K562 (cell line): ENCODE measurements at regions not wholly inside any gene's neighbourhood (a gene's known extent, or its start where the extent isn't known, plus 50 kb on each side); places are given as distances from the start of the nearest gene placed in this dataset.
A peak's percentile ranks its signal among the peaks of the same experiment; 100 is the strongest.

ENCODE experiments used
- ELF4 ChIP-seq: fragments of 450-650 bp; formaldehyde crosslinking; IDR thresholded peaks from 2 replicates; pipeline ENCODE4 v1.4.0; 2022; ENCODE audit warnings: missing genetic modification characterization
- HLTF ChIP-seq: fragments of 450-650 bp; IDR thresholded peaks from 2 replicates; pipeline ENCODE4 v1.6.1; 2016
- ILK ChIP-seq: fragments of 450-650 bp; IDR thresholded peaks from 2 replicates; pipeline ENCODE4 v1.6.1; 2016; ENCODE audit warnings: missing genetic modification characterization, low read depth, mild to moderate bottlenecking, missing compliant biosample characterization, moderate library complexity, borderline replicate concordance
- KDM4B ChIP-seq, 2 experiments: fragments of 450-650 bp in 1 of 2; sonication (generic) in 1 of 2; IDR thresholded peaks; 2 replicates each; pipeline ENCODE4 v1.6.1; 2016 to 2017; ENCODE audit warnings: borderline replicate concordance in 2 of 2, antibody characterized with exemption in 1 of 2, low read depth in 1 of 2, mild to moderate bottlenecking in 1 of 2
- NCOA4 ChIP-seq: fragments of 450-650 bp; IDR thresholded peaks from 2 replicates; pipeline ENCODE4 v1.6.1; 2018; ENCODE audit warnings: mild to moderate bottlenecking; ENCODE audit not compliant: partially characterized antibody
- POLR2G ChIP-seq: fragments of 200-400 bp; formaldehyde crosslinking; IDR thresholded peaks from 2 replicates; pipeline ENCODE4 v1.6.1; 2017; ENCODE audit warnings: low read depth, mild to moderate bottlenecking, antibody characterized with exemption, low read length, moderate library complexity
- PTTG1 ChIP-seq: fragments of 450-650 bp; IDR thresholded peaks from 2 replicates; pipeline ENCODE4 v1.6.1; 2016; ENCODE audit warnings: low read depth, mild to moderate bottlenecking, missing genetic modification characterization, missing compliant biosample characterization
- RNF2 ChIP-seq: sonication (generic); IDR thresholded peaks from 2 replicates; pipeline ENCODE4 v1.6.1; 2016
- SLC30A9 ChIP-seq: fragments of 250-450 bp; sonication (Bioruptor Pico); IDR thresholded peaks from 2 replicates; pipeline ENCODE4 v1.8.0; 2022; ENCODE audit warnings: mild to moderate bottlenecking, moderate library complexity
- SMARCE1 ChIP-seq: fragments of 450-650 bp; IDR thresholded peaks from 2 replicates; pipeline ENCODE4 v1.7.1; 2016; ENCODE audit warnings: mild to moderate bottlenecking
- SMC3 ChIP-seq: conservative IDR thresholded peaks from 2 replicates; pipeline ENCODE4 v1.6.1; 2011; ENCODE audit warnings: low read depth, low read length, improper control_type of control experiment; ENCODE audit not compliant: insufficient read depth
- SRSF9 ChIP-seq: fragments of 200-400 bp; formaldehyde crosslinking; IDR thresholded peaks from 2 replicates; pipeline ENCODE4 v1.6.1; 2017; ENCODE audit warnings: low read depth, low read length, borderline replicate concordance
- TEAD2 ChIP-seq: fragments of 450-650 bp; IDR thresholded peaks from 2 replicates; pipeline ENCODE4 v1.6.1; 2016; ENCODE audit warnings: missing genetic modification characterization, control low read depth, missing compliant biosample characterization
- TRIM24 ChIP-seq, 2 experiments: fragments of 450-650 bp; IDR thresholded peaks; 2 replicates each; pipeline ENCODE4 v1.6.1; 2016
- ZBTB1 ChIP-seq: sonication (generic); formaldehyde crosslinking; IDR thresholded peaks from 2 replicates; pipeline ENCODE4 v1.8.1; 2023; ENCODE audit warnings: missing genetic modification reagents, low read depth, mild to moderate bottlenecking, borderline replicate concordance
- TF ChIP-seq, protein P1 (sequence below), 2 experiments: IDR thresholded peaks in 1 of 2; conservative IDR thresholded peaks in 1 of 2; 2 replicates each; pipeline ENCODE4 v1.6.1; 2016; ENCODE audit warnings: low read depth in 2 of 2, mild to moderate bottlenecking in 1 of 2, missing compliant biosample characterization in 1 of 2, missing genetic modification characterization in 1 of 2, moderate library complexity in 1 of 2
- TF ChIP-seq, protein P2 (sequence below): IDR thresholded peaks from 2 replicates; pipeline ENCODE4 v1.6.1; 2011; ENCODE audit warnings: borderline replicate concordance, low read depth, mild to moderate bottlenecking, moderate library complexity, low read length; ENCODE audit not compliant: insufficient read depth, poor library complexity, severe bottlenecking
- TF ChIP-seq, protein P3 (sequence below): fragments of 450-650 bp; IDR thresholded peaks from 2 replicates; pipeline ENCODE4 v1.6.1; 2017; ENCODE audit warnings: antibody characterized with exemption
- TF ChIP-seq, protein P4 (sequence below): sonication (generic); formaldehyde crosslinking; IDR thresholded peaks from 2 replicates; pipeline ENCODE4 v1.8.0; 2022; ENCODE audit warnings: mild to moderate bottlenecking, missing genetic modification reagents, borderline replicate concordance

DNA sequence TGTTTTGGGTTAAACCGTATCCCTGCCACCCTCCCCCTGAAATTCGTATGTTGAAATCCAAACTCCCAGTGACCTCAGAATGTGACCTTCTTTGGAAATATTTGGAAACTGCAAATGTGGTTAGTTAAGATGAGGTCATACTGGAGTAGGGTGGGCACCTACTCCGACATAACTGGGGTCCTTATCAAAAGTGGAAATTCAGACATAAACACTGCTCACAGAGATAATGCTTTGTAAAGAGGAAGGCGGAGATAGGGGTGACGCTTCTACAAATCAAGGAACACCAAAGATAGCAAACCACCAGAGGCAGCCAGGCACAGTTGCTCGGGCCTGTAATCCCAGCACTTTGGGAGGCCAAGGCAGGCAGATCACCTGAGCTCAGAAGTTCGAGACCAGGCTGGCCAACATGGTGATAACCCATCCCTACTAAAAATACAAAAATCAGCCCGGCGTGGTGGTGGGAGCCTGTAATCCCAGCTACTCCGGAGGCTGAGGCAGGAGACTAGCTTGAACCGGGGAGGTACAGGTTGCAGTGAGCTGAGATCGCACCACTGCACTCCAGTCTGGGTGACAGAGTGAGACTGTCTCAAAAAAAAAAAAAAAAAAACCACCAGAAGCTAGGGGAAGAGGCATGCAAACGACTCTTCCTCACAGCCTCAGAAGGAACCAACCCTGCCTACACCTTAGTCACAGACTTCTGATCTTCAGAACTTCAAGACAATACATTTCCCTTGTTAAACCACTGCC, 51.1 kb upstream of the CHD2 start (continued):
- TF ChIP-seq, protein P1, sequence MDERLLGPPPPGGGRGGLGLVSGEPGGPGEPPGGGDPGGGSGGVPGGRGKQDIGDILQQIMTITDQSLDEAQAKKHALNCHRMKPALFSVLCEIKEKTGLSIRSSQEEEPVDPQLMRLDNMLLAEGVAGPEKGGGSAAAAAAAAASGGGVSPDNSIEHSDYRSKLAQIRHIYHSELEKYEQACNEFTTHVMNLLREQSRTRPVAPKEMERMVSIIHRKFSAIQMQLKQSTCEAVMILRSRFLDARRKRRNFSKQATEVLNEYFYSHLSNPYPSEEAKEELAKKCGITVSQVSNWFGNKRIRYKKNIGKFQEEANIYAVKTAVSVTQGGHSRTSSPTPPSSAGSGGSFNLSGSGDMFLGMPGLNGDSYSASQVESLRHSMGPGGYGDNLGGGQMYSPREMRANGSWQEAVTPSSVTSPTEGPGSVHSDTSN (CRISPR knock-in tag; IDR thresholded peaks at IDR 0.05; ENCODE audit: low read depth) = no peak
- TF ChIP-seq, protein P1 (tag; conservative IDR thresholded peaks at IDR 0.05; ENCODE audit: low read depth) = 0 out of 2 replicates have a peak, but pooled peaks have one; percentile 7
- TF ChIP-seq RNF2 = no peak; the same call in 1 of the 2 replicates
- TF ChIP-seq HLTF = 0 out of 2 replicates have a peak, but pooled peaks have one; percentile 29
- no peak for TF ChIP-seq TEAD2 (tag)
- peak; percentile 90 for TF ChIP-seq SMARCE1
- TF ChIP-seq, protein P2, sequence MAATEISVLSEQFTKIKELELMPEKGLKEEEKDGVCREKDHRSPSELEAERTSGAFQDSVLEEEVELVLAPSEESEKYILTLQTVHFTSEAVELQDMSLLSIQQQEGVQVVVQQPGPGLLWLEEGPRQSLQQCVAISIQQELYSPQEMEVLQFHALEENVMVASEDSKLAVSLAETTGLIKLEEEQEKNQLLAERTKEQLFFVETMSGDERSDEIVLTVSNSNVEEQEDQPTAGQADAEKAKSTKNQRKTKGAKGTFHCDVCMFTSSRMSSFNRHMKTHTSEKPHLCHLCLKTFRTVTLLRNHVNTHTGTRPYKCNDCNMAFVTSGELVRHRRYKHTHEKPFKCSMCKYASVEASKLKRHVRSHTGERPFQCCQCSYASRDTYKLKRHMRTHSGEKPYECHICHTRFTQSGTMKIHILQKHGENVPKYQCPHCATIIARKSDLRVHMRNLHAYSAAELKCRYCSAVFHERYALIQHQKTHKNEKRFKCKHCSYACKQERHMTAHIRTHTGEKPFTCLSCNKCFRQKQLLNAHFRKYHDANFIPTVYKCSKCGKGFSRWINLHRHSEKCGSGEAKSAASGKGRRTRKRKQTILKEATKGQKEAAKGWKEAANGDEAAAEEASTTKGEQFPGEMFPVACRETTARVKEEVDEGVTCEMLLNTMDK = no peak
- TF ChIP-seq, protein P3, sequence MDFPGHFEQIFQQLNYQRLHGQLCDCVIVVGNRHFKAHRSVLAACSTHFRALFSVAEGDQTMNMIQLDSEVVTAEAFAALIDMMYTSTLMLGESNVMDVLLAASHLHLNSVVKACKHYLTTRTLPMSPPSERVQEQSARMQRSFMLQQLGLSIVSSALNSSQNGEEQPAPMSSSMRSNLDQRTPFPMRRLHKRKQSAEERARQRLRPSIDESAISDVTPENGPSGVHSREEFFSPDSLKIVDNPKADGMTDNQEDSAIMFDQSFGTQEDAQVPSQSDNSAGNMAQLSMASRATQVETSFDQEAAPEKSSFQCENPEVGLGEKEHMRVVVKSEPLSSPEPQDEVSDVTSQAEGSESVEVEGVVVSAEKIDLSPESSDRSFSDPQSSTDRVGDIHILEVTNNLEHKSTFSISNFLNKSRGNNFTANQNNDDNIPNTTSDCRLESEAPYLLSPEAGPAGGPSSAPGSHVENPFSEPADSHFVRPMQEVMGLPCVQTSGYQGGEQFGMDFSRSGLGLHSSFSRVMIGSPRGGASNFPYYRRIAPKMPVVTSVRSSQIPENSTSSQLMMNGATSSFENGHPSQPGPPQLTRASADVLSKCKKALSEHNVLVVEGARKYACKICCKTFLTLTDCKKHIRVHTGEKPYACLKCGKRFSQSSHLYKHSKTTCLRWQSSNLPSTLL = no peak
- no peak for TF ChIP-seq ZBTB1
- TF ChIP-seq POLR2G = no peak
- no peak for TF ChIP-seq SMC3
- TF ChIP-seq KDM4B (IDR thresholded peaks at IDR 0.05; ENCODE audit: borderline replicate concordance in 2 of 2, low read depth in 1 of 2) = no peak
- no peak for TF ChIP-seq NCOA4
- TF ChIP-seq PTTG1 = no peak
- no peak for TF ChIP-seq ELF4 (CRISPR knock-in tag)
- no peak for TF ChIP-seq SLC30A9
- peak; percentile 78 to 87 for TF ChIP-seq TRIM24 (IDR thresholded peaks at IDR 0.05)
- no peak for TF ChIP-seq ILK (tag)
- no peak for TF ChIP-seq SRSF9
- TF ChIP-seq, protein P4, sequence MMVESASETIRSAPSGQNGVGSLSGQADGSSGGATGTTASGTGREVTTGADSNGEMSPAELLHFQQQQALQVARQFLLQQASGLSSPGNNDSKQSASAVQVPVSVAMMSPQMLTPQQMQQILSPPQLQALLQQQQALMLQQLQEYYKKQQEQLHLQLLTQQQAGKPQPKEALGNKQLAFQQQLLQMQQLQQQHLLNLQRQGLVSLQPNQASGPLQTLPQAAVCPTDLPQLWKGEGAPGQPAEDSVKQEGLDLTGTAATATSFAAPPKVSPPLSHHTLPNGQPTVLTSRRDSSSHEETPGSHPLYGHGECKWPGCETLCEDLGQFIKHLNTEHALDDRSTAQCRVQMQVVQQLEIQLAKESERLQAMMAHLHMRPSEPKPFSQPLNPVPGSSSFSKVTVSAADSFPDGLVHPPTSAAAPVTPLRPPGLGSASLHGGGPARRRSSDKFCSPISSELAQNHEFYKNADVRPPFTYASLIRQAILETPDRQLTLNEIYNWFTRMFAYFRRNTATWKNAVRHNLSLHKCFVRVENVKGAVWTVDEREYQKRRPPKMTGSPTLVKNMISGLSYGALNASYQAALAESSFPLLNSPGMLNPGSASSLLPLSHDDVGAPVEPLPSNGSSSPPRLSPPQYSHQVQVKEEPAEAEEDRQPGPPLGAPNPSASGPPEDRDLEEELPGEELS (CRISPR knock-in tag) = no peak
